ENCODE measurements at regions not wholly inside any gene's neighbourhood (a gene's known extent, or its start where the extent isn't known, plus 50 kb on each side); places are given as distances from the start of the nearest gene placed in this dataset.

DNA sequence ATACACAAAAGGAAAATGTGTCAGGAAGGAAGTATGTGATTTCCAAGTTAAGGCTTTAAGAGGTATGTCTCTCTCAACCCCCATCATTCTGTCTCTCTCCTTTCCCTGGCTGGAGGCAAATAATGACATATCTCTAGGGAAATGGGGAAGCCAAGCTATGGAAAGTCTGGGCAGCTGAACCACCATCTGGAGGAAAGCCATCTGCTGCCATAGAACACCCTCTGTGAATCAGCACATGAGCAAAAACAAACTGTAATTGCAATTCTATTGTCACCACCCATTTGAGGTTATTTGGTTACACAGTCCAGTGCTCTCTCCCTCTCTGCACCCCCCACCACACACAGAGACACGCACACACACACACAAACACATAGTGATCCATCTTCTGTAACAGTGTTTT, 766.2 kb downstream of the FLRT2 start:
- TF ChIP-seq POLR2A (IDR thresholded peaks at IDR 0.05) = no peak
- TF ChIP-seq, protein P1, sequence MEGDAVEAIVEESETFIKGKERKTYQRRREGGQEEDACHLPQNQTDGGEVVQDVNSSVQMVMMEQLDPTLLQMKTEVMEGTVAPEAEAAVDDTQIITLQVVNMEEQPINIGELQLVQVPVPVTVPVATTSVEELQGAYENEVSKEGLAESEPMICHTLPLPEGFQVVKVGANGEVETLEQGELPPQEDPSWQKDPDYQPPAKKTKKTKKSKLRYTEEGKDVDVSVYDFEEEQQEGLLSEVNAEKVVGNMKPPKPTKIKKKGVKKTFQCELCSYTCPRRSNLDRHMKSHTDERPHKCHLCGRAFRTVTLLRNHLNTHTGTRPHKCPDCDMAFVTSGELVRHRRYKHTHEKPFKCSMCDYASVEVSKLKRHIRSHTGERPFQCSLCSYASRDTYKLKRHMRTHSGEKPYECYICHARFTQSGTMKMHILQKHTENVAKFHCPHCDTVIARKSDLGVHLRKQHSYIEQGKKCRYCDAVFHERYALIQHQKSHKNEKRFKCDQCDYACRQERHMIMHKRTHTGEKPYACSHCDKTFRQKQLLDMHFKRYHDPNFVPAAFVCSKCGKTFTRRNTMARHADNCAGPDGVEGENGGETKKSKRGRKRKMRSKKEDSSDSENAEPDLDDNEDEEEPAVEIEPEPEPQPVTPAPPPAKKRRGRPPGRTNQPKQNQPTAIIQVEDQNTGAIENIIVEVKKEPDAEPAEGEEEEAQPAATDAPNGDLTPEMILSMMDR (IDR thresholded peaks at IDR 0.05) = no peak

Data from right lobe of liver (tissue), 4 donors.